GM19351 (cell line): ENCODE measurements at regions not wholly inside any gene's neighbourhood (a gene's known extent, or its start where the extent isn't known, plus 50 kb on each side); places are given as distances from the start of the nearest gene placed in this dataset.
A peak's percentile ranks its signal among the peaks of the same experiment; 100 is the strongest.
"Not testable (repeated sequence)": the region's sequence is repeated elsewhere in the genome, so short reads cannot be mapped to it uniquely, and the experiment has no call there.

Experiments used
- ATAC-seq: cut with Tn5 transposase; IDR thresholded peaks from one replicate; pipeline ENCODE4 v1.9.1; 2021; ENCODE audit warnings: mild to moderate bottlenecking, moderate library complexity; ENCODE audit not compliant: unreplicated experiment

DNA sequence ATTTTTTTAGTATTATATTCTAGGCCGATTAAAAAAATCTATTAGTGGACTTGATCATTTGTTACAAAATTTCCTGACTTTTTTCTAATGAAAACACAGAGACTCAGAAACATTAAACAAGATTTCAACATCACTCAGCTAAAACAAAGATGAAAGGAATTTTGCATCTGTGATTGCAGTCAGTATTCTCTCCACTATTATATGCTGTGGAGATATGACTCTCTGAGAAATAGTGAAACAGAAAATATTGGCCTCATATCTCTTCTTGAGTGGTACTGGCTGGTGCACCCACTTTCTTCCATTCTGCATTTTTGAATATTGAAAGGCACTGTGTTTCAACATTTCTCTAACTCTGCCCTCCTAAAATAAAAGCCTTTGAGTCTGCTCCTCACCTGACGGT, 914.2 kb downstream of the TSN start:
- no peak for ATAC-seq

DNA sequence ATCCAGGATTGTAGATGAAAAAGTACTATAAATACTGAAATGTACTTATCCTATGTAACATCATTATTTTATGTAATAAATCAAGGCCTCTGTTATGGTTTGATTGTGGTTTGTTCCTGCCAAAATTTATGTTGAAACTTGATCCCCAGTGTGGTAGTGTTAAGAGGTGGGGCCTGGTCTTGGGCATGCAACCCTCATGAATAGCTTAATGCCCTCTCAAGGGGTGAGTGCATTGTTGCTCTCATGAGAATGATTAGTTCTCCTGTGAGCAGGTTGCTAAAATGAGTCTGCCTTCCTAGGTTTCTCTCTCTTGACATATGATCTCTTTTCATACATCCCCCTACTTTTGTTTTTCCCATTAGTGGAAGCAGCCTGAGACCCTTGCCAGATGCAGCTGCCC, 915.4 kb downstream of the TSN start:
- ATAC-seq, result no peak

DNA sequence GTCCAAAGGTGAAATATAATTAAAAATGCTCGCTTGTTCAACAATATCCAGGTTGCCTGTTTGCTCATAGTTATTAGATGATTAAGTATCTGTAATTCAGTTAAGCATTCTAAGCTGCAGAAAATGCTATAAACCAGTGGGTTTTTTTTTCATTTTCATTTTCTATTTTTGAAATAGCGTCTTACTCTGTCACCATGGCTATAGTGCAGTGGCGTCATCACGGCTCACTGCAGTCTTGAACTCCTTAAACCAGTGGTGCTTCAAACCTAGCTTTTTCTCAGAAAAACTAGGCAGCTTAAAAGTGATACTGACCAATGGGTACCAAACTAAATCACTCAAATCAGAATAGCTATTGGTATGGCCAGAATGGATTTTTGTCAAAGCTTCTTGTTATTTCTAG, 925.2 kb downstream of the TSN start:
- ATAC-seq, result no peak

DNA sequence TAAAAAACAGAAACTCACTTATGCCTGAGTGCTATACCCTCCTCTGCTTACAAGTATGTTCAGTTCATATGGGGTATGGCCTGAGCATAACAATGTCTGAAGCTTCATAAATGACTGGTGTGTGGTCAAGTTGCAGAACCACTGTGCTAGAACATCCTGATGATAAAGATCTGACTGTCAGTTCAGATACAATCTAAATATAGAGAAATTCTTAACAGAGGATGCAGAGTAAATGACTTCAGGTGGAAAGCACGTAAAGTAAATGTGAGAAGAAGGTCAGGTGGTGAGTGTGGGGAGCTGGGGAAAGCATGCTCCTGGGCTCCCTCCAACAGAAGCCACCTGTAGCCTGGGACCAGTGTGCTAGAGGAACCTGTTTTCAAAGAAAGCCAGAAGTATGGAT, 926.2 kb downstream of the TSN start:
- ATAC-seq, result no peak

DNA sequence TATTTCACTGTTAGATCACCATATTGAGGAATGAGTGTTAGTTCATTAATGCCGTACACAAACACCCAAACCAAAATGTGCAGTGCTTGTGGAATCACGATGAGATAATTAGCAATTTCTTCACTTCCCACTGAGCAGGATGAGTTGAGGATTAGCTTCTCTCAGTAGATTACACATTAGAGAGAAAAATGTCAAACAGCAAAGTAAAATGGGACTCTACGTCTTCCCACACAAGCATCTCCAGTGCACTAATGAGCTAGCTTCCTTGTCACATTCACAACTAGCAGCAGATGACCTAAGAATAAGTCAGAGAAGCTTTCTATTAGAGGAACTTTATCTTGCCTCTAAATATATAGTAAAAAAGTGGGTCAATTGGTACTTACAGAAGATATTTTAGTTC, 926.9 kb downstream of the TSN start:
- no peak for ATAC-seq

DNA sequence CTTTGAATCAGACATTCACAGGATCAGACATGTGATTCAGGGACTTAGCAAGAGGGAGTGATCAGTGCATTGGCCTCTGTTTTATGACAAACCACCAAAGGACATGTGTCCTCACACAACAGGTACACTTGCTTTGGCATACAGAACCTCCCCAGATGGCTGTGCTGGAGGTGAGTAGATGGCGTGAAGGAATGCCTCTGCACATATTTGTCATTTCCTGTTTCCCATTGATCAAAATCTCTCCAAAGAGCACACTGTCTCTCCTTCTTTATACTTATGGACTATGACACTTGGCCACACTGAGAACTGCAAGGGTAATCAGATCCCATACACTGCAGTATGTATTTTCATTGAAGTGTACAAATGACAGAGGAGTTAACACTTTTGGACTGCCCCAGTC, 927.6 kb downstream of the TSN start:
- ATAC-seq, result no peak

DNA sequence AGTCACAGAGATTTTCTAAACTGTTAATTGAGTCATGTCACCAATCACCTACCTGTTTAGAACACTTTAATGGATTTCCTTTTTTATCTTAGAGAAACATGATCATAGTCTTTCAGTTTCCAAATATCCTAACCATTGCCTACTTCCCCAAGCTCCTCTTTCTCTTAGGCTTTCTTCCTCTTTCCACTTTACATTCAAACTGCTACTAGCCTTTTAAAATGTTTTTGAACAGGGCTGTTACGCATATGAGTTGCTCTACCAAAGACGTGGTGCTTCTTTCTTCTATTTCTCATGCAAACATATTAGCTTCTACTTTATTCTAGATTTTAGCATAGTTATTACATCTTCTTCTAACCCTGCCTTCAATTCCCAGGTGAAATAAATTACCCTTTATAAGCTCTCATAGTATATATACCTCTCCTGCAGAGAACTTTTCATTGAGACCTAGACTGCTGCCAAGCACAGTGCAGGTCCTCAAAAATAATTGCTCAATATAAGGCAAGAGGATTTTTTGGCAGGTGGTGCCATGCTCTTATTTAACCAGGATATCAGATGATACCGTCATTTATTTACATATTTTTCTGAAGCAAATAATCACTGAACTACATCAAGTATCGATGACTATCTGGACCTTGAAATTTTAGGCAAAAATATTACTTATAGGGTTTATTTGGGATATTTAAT, 937.1 kb downstream of the TSN start:
- no peak for ATAC-seq

DNA sequence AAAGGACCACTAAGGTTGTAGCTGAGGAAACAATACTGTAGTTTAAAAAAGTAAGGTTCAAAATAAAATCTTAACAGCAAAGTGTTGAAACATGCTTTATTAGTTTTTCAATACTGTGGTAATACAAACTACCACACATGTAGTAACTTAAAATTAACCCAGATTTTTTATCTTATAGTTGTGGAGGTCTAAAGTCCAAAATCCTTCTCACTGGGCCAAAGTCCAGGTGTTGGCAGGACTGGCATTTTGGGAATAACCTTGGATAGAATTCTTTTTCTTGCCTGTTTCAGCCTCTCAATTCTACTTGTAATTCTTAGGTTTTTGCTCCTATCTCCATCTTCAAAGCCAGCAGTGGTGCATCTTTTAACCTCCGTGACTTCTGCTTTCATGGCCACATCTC, 942.0 kb downstream of the TSN start:
- no peak for ATAC-seq

DNA sequence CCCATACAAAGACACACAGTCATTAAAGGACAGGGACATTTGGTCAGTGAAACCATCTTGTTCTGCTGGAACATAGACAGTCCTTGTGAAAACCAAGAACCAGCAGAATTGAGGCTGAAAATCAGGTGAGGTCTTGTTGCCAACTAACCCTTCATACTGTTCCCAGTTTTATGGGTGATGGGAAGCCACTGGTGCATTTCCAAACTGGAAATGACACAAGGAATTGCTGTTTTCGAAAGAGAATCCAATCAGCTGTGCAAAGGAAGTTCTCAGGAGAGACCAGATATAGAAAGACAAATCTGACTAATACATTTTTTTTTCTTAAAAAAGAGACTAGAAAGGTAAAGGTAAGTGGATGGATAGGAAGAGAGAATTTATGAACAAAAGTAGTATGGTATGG, 948.2 kb downstream of the TSN start:
- ATAC-seq, result no peak

DNA sequence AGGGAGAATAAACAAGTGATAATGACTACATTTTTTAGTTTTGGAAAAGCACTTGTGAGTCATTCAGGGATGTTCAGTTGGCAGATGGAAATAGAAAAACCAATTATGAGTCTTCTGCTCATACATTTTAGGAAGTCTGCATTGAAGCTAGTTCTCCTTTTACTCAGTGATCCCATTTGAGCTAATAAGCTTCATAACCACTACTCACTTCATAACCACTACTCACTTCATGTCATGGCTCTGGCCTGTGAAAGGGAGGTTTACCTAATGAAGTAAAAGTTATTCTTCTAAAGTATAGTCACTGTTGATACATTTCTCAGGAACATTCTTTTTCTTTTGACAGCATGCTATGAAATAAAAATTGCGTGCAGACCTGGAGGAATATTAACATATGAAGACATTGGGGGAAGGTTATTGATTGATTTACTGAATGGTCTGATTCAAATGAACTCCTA, 948.7 kb downstream of the TSN start:
- ATAC-seq, result peak; percentile 64

DNA sequence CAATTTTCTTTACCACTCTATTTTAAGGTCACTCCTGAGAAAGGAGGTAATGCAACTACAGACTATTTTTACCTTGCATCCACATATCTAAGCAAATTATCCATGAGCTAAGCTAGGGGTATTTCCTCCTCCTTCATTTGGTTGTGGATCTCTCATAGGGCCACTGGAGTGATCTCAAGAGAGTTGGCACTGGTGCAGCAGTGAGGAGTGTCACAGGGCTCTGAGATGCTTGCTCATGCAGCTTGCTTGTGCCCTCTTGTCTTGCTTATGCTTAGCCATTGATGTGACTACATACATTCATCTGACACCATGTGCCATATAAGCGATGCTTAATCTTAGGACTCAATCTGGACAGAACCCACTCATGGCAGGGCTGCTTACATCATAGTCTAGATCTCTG, 950.3 kb downstream of the TSN start:
- no peak for ATAC-seq

DNA sequence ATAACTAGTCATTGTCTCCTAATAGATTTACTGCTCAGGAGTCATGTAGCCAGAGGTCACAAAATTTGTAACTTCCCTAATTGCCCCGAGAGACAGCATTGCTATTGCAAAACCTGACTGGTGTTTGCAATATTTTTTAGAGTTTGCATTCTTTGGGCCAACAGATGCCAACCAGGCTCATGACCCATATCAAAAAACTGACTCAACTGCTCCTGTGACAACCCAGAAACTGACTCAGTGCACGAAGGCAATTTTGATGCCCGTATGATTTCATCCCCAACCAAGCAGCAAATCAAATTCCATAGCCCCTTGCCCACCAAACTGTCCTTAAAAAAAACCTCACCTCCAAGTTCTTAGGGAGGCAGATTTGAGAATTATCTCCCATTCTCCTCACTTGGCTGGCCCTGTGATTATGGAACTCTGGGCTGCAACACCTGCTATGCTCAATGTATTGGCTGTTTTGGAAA, 951.3 kb downstream of the TSN start:
- ATAC-seq, result no peak

DNA sequence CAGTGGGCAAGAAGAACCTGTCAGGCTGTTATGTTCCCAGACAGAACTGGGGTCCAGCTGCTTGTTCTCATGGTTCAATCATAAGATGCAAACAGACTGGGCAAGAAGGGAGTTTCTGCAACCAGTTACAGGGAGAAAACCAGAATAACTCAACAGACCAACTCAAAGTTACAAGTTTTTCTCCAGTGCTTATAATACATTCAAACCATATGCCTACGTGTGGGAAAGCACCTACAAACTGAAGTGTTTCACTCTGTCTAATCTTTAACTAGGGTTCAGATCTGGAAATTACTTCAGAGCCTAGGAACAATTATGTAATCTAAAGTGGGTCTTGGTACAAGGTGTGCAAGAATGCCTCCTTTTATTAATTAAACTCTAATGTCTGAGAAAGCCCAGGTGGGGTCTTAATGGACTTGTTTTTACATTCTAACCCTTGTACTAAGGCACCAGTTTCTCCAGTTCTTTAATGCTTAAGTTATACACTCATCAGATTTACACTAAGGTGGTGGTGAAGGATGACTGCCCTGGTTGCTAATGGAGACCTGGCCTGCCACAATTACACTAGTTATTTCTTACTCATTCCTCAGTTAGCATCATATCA, 951.9 kb downstream of the TSN start:
- ATAC-seq, result no peak

DNA sequence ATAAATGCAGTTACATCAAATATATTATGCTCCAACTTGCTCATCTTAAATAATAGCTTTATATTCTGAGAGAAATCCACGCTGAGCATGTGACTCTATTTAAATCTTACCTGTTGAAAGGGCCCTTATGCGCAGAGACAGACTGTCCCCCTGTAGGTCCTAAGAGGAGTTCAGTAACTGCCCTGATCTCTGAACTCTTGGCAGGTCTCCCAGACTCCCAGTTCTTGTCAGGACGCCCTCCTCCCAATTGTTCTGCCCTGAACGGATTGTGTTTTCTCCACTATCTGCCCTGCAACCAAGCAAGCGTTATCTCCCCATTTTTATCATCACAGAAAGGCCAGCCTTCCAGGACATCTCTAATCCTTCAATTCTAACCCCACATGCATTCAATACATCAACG, 954.6 kb downstream of the TSN start:
- no peak for ATAC-seq

DNA sequence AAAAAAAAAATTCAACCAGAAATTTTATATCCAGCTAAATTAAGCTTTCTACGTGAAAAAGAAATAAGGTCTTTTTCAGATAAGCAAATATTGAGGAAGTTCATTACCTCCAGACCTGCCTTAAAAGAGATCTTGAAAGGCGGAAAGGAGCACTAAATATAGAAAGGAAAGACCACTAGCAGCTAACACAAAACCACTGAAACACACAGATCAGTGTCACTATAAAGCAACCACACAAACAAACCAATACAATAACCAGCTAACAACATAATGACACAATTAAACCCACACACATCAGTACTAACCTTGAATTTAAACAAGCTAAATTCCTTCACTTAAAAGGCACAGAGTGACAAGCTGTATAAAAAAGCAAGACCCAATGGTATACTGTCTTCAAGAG, 958.3 kb downstream of the TSN start:
- no peak for ATAC-seq

DNA sequence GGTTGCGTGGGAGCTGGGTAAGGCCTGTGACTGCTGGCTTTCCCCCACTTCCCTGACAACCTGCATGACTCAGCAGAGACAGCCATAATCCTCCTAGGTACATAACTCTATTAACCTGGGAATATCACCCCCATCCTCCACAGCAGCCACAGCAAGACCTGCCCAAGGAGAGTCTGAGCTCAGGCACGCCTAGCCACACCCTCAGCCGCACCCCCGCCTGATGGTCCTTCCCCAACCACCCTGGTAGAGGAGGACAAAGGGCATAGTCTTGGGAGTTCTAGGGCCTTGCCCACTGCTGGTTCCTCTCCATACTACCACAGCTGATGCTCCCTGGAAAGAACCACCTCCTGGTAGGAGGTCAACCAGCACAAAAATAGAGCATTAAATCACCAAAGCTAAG, 965.4 kb downstream of the TSN start:
- ATAC-seq, result not testable (repeated sequence)

DNA sequence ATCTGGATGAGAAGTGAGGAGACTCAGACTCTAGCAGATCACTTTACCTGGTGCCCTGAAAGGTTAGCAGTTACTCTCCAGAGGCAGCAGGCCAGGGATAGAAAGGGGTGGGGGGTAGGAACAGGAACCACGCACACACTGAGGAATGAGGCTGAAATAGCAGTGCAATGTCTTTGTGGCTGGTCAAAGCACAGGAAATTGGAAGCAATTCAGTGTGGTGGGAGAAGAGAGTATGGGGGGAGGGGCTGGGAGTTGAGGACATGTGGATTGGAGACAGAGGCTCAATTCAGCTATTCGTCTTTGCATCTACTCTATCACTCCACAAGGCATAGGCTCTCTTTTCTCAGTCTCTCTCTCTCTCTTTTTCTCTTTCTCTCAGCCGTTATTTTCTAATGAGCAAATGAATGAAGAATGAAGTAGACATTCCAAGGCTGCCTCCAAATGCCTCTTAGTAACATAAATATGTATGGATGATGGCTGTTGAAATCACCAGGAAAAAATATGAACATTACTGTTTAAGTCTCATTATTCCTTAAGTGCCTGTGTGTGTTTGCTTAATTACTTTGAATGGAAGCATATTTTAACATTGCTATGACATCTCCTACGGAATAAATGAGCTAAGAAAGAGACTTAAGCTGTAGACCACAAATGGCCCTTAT, 979.4 kb downstream of the TSN start:
- no peak for ATAC-seq

DNA sequence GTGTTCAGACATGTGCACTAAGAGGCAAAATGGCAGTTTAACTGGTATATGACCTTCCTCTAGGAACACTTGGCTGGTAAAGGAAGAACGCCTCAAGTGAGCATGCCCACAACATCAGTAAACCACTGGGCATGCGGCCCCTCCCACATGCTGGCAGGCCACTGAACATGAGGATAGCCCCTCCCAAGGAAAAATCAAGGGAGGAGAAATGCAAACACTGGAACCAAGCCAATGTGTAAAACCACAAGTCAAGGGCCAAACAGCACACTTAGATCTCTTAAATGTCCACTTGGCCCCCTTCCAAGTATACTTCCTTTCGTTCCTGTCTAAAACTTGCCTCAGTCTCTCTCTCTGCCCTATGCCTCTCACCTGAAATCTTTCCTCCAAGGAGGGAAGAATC, 980.8 kb downstream of the TSN start:
- no peak for ATAC-seq

DNA sequence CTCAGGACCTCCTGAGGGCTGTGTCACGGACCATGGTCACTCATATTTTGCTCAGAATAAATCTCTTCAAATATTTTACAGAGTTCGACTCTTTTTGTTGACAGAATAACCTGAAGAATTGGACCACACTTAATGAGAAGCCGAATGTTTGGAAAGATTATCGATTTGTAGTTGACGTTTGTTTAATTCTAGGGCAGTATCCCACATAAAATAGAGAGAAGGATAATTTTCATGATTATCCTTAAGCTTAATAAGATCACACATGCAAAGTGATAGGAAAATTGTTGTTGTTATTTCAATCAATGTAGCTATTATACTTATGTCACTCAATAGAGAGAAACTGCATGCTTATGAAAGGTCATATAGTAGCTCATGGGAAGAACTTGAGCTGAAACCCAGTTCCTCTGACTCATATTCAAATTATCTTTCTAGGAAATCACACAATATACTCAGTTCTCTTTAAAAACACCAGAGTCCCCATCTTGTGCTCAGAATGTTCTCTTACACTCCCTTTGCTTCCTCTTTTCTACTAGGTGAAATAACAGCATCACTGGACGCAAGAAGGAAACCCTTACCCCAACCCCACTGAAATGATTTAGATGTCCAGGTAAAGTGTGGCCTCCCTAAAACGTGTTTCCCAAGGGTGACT, 982.1 kb downstream of the TSN start:
- peak; percentile 57 for ATAC-seq

DNA sequence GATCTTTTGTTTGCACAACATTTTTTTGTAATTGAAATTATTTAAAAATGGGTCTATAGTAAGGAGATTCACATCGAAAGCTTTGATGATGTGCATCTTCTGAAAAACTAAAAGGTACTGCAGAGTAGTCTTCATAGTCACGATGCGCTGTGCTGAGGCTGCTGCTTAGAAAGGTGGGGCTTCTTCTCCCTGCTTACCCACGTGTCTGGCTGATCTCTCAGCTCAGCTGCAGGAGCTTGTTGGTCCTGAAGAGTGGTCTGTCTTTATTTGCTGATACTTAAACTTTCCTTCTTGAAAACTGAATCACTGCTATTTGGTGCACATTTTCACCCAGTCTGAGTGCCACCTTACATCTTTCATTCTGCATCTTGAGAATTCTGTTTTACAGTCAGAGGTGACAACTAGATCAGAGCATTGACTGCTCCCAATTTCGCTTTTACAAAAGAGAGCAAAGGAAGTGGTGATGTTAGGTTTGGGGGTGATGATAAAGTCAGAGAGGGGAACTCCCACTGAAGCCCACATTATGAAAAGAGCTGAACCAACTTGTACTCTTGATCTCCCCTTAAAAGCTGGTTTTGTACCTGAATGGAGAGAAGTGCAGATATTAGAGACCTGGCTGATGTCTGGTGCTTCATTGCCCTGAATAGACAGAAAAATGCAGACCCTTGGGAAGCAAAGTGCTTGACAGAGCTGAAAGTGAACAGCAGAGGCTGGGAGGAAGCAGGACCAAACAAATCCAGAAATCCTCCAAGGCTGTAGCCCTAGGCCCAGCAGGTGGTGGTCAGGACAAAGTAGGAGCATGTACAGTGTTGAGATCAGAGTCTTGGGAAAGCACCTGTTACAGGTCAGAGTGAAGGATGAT, 984.5 kb downstream of the TSN start:
- no peak for ATAC-seq

DNA sequence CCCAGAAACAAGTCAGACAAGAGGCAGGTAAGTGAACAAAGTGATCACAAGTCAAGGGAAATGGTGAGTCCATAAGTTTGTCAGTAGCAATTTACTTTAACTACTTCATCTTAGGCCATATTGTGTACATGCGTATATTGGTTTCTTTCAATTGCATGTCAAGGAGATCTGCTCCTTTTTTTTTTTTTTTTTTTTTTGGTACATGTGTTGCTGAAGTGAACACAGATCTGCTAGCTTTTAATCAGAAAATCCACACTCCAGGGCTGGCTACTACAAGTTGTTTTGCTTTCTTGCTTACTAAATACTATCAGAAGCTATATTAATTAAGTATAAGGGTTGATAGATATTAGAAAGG, 985.1 kb downstream of the TSN start:
- no peak for ATAC-seq
